Effector memory CD4-positive, alpha-beta T cell (primary cell): ENCODE measurements at regions not wholly inside any gene's neighbourhood (a gene's known extent, or its start where the extent isn't known, plus 50 kb on each side); places are given as distances from the start of the nearest gene placed in this dataset.
A peak's percentile ranks its signal among the peaks of the same experiment; 100 is the strongest.
"Not testable (repeated sequence)": the region's sequence is repeated elsewhere in the genome, so short reads cannot be mapped to it uniquely, and the experiment has no call there.

Experiments
- DNase-seq, 3 donors: peaks; one replicate each; pipeline ENCODE4 v3.0.0-alpha.2; 2020
- H3K27ac ChIP-seq: 2 replicates; pipeline ENCODE4 v1.7.0; 2013; ENCODE audit warnings: mild to moderate bottlenecking, low read length, moderate library complexity; ENCODE audit not compliant: insufficient read depth, poor library complexity, severe bottlenecking
- H3K27me3 ChIP-seq: replicated peaks from 2 replicates; pipeline ENCODE4 v1.7.0; 2013; ENCODE audit warnings: mild to moderate bottlenecking, low read length; ENCODE audit not compliant: insufficient read depth, control insufficient read depth, poor library complexity, severe bottlenecking
- H3K36me3 ChIP-seq: 2 replicates; pipeline ENCODE4 v1.7.0; 2013; ENCODE audit warnings: mild to moderate bottlenecking, low read length, moderate library complexity; ENCODE audit not compliant: control insufficient read depth, insufficient read depth
- H3K4me1 ChIP-seq: 2 replicates; pipeline ENCODE4 v1.7.0; 2013; ENCODE audit warnings: low read length, mild to moderate bottlenecking; ENCODE audit not compliant: control insufficient read depth, insufficient read depth, poor library complexity, severe bottlenecking
- H3K4me3 ChIP-seq: 2 replicates; pipeline ENCODE4 v1.7.0; 2013; ENCODE audit warnings: low read length, low read depth, mild to moderate bottlenecking; ENCODE audit not compliant: insufficient read depth, poor library complexity, severe bottlenecking
- H3K9me3 ChIP-seq: 2 replicates; pipeline ENCODE4 v1.7.0; 2013; ENCODE audit warnings: mild to moderate bottlenecking, low read length, moderate library complexity; ENCODE audit not compliant: control insufficient read depth

DNA sequence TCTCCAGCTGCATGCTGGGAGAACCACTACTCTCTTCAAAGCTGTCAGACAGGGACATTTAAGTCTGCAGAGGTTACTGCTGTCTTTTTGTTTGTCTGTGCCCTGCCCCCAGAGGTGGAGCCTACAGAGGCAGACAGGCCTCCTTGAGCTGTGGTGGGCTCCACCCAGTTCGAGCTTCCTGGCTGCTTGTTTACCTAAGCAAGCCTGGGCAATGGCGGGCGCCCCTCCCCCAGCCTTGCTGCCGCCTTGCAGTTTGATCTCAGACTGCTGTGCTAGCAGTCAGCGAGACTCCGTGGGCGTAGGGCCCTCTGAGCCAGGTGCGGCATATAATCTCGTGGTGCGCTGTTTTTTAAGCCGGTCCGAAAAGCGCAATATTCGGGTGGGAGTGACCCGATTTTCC lies 215.0 kb downstream of the STIM2 start:
- H3K4me3 ChIP-seq, H3K4me1 ChIP-seq, H3K36me3 ChIP-seq, H3K9me3 ChIP-seq, DNase-seq, H3K27ac ChIP-seq, H3K27me3 ChIP-seq: not testable (repeated sequence)

DNA sequence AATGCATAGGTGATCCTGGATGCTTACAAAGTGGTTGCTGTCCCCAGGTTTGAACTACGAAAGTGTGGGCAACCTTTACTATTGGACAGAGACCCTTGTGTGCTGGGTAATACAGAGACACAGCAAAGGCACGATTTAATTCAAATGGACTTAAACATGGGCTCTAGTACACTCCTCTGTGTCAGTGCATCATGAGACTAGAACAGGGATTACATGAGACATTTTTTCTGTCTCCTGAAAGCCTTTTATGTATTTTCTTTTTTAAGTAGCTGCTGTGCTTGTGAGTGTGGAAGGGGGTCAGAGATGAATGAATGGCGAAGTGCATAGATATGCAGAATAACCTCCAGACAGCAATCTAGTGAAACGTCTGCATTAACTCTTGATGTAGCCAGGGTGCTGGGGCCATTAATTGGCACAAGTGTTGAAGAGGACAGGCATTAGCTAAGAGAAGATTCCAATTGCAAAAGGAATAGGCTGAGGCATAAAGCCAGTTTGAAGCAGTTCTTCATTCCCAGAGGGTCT lies 218.4 kb downstream of the STIM2 start:
- Histone ChIP-seq H3K27ac (no peak overlapping the region), H3K4me3 (no peak overlapping the region), H3K9me3 (no peaks in the 10 kb centered on the region), H3K4me1 (no peaks in the 10 kb centered on the region), H3K36me3 (no peaks in the 10 kb centered on the region), H3K27me3 (no peaks in the 10 kb centered on the region)
- DNase-seq, result no peak

DNA sequence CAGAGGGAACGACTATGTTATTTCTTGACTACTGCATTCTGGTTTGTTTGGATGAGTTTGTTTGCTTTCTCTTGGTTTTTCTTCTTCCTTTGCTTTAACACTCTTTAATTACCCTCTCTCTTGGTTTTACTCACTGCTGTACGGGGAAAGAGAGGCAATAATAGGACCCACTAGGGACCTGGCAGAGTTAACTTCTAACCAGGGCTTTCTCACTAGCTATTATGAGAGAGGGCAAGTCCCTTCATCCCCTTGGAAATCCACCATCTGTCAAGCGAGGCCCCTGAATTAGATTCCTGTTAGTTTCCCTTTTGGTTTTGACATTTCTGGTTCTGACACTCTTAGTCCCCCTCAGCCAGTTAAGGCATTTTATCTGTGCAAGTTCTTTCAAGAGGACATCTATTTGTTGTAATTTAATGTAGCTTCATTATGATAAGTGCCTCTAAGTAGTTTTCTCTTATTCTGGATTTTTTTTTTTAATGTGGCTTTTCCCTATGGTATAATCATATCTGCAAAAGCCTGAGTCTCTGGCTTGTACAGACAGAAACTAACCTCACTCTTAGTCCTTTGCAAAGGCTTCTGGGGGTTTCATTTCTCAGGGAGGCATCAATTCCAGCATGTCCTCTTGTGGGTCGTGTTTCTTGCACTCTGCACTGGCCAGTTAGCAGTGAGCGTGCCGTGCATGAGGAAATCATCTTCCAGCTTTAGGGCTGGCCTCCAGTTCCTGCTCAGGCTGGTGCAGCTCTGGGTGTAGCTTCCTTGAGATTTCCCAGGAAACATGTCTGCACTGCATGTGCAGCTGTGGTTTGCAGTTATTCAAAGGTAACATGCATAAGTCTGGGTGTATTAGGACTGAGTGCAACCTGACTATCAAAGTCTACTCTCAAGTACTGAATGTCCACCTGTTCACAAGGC lies 221.3 kb downstream of the STIM2 start:
- no peak for DNase-seq
- Histone ChIP-seq H3K27me3 (peaks cover 5% of the 10 kb centered on the region), H3K4me1 (peaks cover 5% of the 10 kb centered on the region), H3K27ac (no peak overlapping the region), H3K9me3 (no peaks in the 10 kb centered on the region), H3K4me3 (no peak overlapping the region), H3K36me3 (no peaks in the 10 kb centered on the region)

DNA sequence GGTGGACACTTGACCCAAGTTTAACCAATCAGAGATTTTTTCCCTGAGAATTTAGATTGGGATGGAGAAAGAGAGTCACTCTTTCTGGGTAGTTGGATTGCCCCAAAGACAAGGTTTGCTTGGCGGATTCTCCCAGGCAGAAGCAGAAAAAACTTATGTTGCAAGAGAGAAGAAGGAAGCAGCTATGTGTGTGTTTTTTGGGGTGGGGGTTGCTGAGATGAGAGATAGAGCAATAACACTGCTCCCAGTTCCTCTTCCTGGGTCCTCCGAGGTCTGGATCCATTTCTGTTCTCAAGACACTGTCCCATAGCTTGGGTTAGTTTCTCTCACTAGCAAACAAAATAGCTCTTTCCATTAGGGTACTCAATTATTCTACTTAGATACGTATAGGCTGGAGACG lies 222.1 kb downstream of the STIM2 start:
- Histone ChIP-seq H3K9me3 (no peaks in the 10 kb centered on the region), H3K27me3 (peaks cover 8% of the 10 kb centered on the region), H3K36me3 (no peaks in the 10 kb centered on the region), H3K4me1 (peaks cover 5% of the 10 kb centered on the region), H3K4me3 (no peak overlapping the region), H3K27ac (no peak overlapping the region)
- DNase-seq, result no peak

DNA sequence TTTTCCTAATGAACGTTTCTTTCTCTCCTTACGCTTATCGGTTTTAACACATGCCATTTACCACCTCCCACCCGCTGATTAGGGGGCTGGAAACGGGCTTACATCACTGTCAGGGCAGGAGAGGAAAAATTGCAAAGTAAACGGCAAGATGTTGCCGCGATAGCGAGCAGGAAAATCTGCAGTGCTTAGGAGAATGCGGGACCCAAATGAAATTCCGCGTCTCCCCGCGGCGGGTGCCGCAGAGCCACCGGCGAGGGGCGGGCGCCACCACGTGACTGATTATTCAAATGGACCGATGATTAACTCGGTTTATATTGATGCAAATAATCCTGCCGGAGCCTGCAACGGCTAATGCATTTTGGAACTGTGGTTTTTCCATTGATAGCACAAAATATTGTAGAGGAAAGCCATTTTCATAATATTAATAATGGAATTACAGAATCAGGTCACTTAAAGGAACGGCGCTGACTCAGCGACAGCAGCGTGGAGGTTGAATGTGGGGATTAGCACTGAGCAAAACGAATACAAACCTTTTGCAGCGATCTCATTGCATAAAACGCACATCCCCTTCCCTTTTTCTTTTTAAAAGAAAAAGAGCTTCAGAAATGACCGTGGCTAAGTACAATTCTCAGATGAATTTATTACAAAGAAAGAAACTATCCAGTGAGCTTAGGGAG lies 224.2 kb downstream of the STIM2 start:
- DNase-seq, result no peak
- peak overlapping the region; percentile 10 for H3K4me3 ChIP-seq

DNA sequence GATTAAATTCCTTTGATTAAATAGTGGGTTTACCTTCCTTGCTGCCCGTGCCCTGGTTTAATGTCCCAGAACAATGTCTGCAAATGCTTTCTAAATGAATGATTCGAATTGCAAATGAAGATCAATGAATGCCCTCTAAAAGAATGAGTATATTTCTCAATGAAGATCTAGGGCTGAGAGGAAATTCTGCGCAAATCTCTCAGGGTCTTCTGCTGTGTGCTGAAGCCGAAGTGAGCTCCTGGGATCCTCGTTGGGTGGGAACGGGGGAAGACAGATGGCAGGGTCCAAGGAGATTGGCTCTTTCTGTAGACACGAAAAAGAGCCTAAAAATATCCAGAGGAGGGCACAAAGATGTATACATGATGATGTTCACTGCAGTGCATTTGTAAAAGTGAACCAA lies 224.8 kb downstream of the STIM2 start:
- DNase-seq, result no peak
- Histone ChIP-seq H3K4me1 (peaks cover 5% of the 10 kb centered on the region), H3K27ac (no peak overlapping the region), H3K36me3 (no peaks in the 10 kb centered on the region), H3K9me3 (no peaks in the 10 kb centered on the region), H3K4me3 (no peak overlapping the region), H3K27me3 (peaks cover 8% of the 10 kb centered on the region)

More for the DNA sequence above, 224.2 kb downstream of the STIM2 start:
- H3K4me1 ChIP-seq, result peaks cover 5% of the 10 kb centered on the region
- H3K36me3 ChIP-seq, result no peaks in the 10 kb centered on the region
- no peak overlapping the region for H3K27ac ChIP-seq
- H3K27me3 ChIP-seq, result peaks cover 8% of the 10 kb centered on the region
- H3K9me3 ChIP-seq, result no peaks in the 10 kb centered on the region

DNA sequence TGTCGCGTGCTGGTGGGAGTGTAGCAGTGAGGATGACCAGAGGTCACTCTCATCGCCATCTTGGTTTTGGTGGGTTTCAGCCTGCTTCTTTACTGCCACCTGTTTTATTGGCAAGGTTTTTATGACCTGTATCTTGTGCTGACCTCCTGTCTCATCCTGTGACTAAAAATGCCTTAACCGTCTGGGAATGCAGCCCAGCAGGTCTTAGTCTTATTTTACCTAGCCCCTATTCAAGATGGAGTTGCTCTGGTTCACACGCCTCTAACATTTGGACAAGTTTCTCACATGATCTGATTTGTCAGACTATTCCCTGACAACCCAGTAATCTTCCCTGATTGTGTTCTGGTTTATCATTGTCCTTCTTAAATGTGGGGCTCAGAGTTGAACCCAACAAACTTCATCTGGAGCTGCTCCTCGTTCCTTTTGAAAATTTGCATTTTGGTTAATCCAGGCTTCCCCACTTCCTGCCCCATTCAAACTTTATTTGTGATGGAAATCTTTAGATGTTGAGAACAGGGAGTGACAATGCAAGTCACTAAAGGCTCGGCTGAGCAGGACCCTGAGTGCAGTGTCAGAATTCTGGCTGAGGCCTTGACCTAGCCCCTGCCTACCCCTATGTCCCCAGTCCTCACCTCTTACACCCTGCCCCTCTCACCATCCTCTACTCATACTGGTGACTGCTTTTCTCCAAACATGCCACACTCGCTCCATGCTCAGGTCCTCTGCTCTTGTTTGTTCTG lies 226.8 kb downstream of the STIM2 start:
- H3K27ac ChIP-seq, result no peak overlapping the region
- no peaks in the 10 kb centered on the region for H3K36me3 ChIP-seq
- no peak for DNase-seq
- no peaks in the 10 kb centered on the region for H3K9me3 ChIP-seq
- no peak overlapping the region for H3K4me3 ChIP-seq
- peaks cover 5% of the 10 kb centered on the region for H3K4me1 ChIP-seq
- peaks cover 8% of the 10 kb centered on the region for H3K27me3 ChIP-seq

DNA sequence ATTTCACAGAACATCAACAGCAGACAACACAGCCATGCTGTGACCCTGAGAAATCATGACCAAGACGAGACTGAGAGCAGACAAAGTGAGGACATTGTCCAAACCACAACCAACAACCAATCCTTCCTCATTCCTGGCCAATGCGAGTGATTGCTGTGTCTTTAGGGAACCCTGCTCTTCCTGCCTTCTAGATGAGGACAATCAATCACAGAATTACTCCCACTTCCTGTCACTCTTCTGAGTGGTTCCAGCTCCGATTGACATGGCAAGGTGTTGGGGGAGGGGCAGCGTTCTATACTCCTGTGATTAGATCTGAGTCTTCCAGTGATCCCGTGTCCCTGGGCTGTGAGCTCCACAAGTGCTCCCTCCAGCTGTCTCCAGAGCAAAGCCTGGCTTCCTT lies 227.8 kb downstream of the STIM2 start:
- no peaks in the 10 kb centered on the region for H3K9me3 ChIP-seq
- H3K36me3 ChIP-seq, result no peaks in the 10 kb centered on the region
- no peak for DNase-seq
- peaks cover 5% of the 10 kb centered on the region for H3K4me1 ChIP-seq
- no peak overlapping the region for H3K27ac ChIP-seq
- H3K4me3 ChIP-seq, result no peak overlapping the region
- peaks cover 8% of the 10 kb centered on the region for H3K27me3 ChIP-seq

DNA sequence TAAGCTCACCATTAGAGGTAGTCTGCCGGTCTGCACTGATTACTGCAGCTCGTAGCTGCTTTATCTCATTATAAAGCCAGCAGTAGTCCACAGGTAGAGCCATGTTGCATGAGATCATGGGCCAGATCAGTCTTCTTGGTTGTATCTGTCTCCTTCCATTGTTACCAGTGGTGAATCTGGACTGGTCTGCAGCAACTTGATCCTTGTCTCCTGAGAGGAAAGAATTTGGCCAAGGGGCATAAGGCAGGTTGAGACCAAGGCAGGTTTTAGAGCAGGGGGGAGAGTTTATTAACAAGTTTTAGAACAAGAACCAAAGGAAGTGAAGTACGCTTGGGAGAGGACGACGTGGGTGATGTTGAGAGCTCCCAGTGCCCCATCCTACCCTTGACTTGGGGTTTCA lies 228.5 kb downstream of the STIM2 start:
- no peak overlapping the region for H3K4me3 ChIP-seq
- no peak for DNase-seq
- no peaks in the 10 kb centered on the region for H3K9me3 ChIP-seq
- H3K27me3 ChIP-seq, result peaks cover 8% of the 10 kb centered on the region
- H3K4me1 ChIP-seq, result peaks cover 5% of the 10 kb centered on the region
- H3K36me3 ChIP-seq, result no peaks in the 10 kb centered on the region
- no peak overlapping the region for H3K27ac ChIP-seq
